NCI-H774 (cell line): ENCODE measurements at regions not wholly inside any gene's neighbourhood (a gene's known extent, or its start where the extent isn't known, plus 50 kb on each side); places are given as distances from the start of the nearest gene placed in this dataset.
"Not testable (repeated sequence)": the region's sequence is repeated elsewhere in the genome, so short reads cannot be mapped to it uniquely, and the experiment has no call there.

Experiments used
- DNase-seq: peaks from one replicate; lab custom pipeline; 2025; lab: John Stamatoyannopoulos, UW

DNA sequence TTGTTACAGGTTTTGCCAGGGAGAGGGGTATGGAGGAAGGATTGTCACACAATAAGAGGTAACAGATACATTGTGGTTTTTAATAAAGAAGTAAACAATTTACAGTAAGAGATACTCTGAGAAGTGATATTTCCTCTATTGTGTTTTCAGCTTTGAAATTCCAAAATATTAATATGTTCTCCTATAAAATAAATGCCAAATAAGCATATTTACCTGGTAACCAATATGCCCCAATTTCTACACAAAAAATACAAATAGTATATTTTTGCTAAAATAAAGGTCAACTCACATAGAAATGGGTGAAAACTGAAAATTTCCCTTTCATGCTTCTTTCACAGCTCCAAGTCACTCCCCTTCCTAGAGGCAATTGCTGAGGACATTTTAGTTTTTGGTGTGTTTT is 437.4 kb upstream of the UBE2E2 start:
- DNase-seq: no peak

- no peak for DNase-seq
Observed at GRCh38 chr3:22777834-22778233, 425.3 kb upstream of the UBE2E2 start.

DNA sequence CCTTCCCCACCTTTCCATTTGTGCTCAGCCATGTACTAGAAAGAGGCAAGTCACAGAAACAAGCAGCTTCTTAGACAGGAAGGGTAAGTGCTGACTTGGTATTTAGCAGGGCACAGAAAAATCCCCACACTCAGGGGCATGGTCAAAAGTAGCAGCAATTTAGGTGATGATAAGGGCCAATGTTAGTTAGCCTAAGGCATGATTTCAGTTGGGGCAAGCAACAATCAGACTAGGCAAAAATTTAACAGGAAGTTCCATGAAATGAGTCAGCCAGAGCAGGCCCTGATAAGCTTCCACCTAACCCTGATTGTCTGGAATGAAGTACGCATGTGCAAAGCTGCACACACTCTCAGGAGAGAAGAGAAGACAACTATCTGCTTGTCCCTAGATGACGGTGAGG is 423.4 kb upstream of the UBE2E2 start:
- DNase-seq: no peak

DNA sequence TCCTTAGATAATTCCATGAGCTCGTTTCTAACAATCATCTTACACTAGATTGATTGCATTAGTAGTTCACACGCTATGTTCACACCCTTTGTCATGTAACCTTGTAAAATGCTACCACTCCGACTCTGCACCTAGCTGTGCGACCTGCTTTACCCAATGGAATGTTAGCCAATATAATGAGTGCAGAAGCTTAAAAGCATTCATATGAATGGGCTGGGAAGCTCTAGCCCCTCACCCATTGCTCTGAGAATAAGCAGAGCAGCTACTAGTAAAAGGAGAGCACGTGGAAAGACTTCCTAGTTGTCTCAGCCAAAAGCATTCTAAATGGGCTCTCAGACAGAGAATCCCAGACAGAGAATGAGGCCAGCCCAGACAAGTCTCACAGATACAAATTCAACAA is 410.6 kb upstream of the UBE2E2 start:
- no peak for DNase-seq

- no peak for DNase-seq
Observed at GRCh38 chr3:22795917-22796316, 407.2 kb upstream of the UBE2E2 start.

DNA sequence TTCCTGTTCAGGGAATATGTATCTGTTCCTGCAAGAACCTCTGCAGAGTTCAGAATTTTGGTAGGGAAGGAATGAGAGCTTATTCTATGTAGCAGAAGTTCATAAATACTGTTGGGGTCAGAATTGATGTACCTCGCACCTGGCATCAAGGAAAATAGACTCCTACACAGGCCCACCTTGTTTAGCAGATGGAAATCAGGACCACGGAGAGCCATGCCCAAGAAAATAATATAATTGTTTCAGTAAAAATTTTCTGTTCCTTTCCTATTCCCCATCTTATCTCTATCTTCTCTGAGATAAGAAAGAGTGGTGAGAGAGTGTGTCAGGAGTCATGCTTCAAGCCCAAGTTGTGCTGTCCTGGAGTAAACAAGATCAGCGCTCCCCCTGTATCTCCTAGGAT is 404.7 kb upstream of the UBE2E2 start:
- DNase-seq: no peak

DNA sequence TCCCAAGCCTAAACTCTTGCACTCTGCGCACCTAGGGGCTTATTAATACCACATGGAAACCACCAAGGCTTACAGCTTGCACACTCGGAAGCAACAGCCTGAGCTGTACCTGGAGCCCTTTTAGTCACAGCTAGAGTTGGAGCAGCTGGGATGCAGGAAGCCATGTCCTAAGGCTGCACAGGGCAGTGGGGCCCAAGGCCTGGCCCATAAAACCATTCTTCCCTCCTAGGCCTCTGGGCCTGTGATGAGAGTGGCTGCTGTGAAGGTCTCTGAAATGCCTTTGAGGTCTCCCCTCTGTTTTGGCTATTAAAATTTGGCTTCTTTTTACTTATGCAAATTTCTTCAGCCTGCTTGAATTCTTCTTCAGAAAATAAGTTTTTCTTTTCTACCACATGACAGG is 383.9 kb upstream of the UBE2E2 start:
- DNase-seq: no peak

DNA sequence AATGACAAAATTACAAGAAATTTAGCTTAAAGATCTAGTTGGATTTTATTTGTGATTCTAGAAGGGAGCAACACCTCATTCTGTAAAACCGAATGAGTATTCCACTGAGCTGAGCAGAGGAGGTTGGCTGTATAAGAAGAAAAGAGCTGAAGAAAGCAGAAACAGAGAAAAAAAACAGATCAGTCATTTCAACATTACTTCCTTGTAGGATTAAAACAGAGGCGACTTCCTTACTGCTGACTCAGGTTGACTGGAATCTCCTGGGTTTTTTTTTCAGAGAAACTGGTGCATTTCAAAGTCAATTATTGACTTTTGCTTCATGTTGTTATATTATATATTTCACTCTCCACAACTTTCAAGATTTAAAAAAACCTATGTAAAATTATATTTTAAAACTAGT is 368.1 kb upstream of the UBE2E2 start:
- no peak for DNase-seq

- no peak for DNase-seq
Observed at GRCh38 chr3:22836131-22836530, 367.0 kb upstream of the UBE2E2 start.

GRCh38 chr3:22843854-22844253 is 359.3 kb upstream of the UBE2E2 start:
- DNase-seq: no peak

GRCh38 chr3:22846566-22846965 is 356.6 kb upstream of the UBE2E2 start:
- no peak for DNase-seq

DNA sequence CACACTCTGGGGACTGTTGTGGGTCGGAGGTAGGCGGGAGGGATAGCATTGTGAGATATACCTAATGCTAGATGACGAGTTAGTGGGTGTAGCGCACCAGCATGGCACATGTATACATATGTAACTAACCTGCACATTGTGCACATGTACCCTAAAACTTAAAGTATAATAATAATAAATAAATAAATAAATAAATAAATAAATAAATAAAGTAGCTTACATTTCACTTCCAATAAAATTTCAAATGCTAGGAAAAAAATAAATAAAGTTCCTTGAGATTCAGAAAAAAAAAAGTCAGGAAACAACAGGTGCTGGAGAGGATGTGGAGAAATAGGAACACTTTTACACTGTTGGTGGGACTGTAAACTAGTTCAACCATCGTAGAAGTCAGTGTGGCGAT is 353.5 kb upstream of the UBE2E2 start:
- DNase-seq: not testable (repeated sequence)

DNA sequence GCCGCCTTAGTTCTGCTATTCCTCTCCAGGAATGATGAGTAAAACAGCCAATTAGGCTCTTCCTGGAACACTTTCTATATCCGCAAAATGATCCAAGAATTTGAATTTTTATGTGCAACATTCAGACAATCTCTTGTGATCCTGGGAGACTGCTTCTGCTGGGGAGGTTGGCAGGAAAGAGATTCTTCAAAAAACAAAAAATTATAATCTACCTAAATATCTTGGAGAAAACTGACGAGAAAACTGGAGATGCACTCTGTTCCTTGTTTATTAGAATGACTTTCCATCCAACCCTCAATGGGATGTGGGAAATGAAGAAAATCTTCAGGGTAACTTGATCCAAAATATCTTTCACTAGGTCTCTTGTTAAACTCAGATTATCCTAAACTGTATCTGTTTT is 346.3 kb upstream of the UBE2E2 start:
- DNase-seq: no peak

DNA sequence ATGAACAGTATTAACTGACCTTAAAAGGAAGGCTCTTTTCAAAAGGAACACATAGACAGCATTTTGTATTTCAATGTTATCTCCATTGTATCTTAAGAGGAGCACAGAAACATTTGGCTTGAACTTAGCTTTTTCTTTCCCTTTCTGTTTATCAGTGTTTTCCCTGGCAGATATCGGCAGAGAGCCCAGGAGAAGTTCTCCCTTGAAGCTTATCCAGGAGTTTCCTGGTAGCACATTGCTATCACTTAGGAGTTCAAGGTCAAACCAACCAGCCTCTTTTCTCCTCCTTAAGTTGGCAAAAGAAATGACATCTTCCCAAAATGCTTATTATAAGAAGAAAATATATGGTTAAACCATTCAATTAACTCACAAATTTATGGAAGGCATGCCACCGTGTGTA is 344.6 kb upstream of the UBE2E2 start:
- no peak for DNase-seq

DNA sequence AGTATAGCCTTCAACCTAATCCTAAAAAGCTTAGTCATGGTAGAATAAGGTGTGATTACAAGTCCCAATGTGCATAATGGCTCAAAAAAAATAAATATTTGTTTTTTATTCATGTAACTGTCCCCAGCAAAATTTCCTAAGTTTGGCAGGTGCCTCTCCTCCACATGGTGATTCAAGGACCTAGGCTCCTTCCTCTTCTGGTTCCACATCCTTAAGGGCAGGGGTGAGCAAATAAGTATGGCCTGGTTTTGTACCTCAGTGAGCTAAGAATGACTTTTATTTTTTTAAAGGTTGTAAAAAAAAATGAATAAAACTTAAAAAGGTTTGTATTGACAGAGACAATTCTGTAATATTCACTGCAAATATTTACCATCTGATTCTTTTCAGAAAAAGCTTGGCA is 343.5 kb upstream of the UBE2E2 start:
- DNase-seq: no peak

GRCh38 chr3:22861426-22861825 is 341.7 kb upstream of the UBE2E2 start:
- DNase-seq: no peak

DNA sequence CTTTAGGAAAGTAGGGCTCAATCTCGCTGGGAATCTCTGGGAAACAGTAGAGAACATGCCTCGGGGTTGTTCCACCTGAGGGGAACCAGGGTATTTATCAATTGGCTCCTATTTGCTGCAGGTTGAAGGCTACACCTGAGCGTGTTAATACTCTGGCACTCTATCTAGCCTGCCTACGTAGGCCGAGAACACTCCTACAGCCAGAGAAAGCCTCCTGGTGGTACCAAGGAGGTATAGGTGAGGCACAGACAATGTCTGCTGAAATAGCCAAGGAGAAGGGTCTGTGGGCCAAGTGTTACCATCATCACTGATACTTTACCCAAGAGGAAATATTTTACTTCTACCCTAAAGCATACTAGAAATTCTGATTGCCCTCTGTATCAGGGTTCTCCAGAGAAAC is 341.0 kb upstream of the UBE2E2 start:
- DNase-seq: no peak

DNA sequence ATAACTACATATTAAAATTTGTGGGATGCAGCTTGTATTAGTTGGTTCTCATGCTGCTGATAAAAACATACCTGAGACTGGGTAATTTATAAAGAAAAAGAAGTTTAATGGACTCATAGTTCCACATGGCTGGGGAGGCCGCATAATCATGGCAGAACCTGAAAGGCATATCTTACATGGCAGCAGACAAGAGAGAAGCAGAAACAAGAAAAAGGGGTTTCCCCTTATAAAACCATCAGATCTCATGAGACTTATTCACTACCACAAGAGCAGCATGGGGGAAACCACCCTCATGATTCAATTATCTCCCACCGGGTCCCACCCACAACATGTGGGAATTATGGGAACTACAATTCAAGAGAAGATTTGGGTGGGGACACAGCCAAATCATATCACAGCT is 320.3 kb upstream of the UBE2E2 start:
- not testable (repeated sequence) for DNase-seq

GRCh38 chr3:22885039-22885438 is 318.1 kb upstream of the UBE2E2 start:
- DNase-seq: no peak

DNA sequence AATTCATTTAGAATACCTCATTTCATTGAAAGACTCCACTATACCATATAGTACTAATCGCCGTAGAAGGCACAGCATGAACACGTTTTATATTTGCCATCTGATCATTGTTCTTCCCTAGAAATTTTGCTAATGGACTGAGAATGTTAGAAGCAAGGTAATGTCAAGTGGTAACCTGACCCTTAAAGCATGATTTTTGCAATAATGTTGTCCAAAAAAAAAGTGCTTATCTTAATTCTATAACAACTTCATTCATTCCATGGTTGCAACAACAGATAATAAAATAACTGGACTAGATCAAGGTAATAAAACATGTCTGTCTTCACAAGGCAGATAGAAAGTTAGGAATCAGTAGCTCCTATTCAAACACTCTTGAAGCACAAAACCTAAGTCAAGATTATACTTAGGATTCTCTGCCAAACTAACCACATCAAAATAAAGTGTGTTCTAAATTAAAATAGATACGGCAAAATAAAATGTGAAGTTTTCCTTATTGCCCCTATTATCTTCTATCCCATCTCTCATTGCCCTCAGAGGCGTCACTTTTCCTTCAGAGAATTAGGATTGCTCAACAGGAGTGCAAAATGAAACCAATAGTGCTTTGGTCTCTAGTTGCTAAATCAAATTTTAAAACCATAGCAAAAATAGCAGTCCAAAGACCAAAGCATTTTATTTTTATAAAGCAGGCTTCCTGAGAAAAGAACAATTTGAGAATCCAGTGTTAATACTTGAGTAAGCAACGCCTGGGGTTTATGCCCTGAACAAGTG is 317.4 kb upstream of the UBE2E2 start:
- DNase-seq: no peak

DNA sequence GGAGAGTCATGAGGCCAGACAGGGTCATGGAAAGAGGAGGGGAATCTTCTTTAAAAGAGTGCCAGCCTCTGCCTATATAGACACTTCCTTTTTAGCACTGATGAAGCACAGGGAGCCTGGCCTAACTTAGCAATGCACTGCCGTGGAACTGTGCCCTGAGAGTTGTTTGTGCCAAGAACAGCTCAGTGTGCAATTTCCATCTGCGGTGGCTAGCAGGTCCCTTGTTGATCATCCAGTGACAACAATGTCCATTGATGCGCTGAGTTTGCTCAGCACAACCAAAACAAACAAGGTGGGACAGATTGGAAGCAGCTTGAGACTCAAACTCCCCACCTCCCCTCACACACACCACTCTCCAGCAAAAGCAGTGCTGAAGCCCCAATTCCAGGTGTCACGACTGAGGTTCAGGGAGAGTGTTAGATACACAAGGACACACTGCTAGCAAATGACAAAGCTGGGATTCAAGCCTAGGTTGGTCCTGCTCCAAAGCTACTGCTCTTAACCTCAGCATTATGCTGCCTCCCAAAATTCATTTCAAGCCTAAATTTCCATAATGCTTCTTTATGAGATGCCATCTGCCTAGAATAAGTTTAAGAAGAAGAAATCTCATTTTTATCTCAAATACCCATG is 316.6 kb upstream of the UBE2E2 start:
- no peak for DNase-seq

DNA sequence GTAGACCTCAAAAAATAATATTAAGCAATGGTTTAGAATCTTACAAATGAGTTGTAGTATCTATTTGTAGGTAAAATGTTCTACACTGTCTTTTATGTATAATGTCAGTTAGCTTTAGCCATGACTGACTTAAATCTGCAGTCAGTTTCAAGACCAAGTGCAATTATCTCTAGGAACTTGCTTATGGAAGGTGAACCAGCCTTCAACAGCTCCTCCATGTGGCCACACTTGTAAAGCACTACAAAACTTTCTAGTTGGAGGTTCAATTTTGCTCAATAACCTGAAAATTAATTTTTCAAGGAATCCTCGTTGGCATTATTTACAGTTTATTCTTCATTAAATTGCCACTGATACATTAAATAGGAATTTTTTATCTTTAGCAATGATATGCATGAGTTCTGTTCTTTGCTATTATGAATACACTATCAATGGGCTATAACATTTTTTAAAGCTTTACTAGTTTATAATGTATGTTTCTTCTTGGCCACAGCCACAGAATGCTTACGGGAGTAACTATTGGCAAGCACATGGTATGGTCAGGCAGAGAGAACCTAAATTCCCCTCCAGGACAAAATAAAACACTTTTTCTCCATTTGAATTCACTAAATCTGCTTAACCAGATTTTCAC is 315.3 kb upstream of the UBE2E2 start:
- DNase-seq: peak; percentile 12

DNA sequence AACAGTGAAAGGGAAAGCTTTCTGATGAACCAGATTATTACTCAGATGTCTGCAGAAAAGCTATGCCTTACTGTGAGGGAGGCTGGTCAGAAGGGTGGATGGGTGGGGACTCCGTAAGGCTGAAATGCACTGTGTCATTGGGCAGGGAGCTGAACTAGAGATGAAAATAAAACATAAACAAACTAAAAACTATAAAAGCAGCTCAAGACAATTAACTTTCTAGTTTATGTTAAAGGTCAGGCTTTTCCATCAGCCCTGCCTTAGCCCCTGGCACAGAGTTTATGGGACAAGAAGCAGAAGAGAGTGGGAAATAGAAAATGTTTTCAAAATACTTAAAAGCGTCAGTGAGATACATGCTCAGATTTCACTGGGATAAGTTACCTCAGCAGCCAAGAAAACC is 310.0 kb upstream of the UBE2E2 start:
- no peak for DNase-seq
